Mucosa of descending colon (tissue), 3 donors: ENCODE measurements at regions not wholly inside any gene's neighbourhood (a gene's known extent, or its start where the extent isn't known, plus 50 kb on each side); places are given as distances from the start of the nearest gene placed in this dataset.

ENCODE experiments used
- ATAC-seq: fragments of 200-7000 bp; cut with Tn5 transposase; one replicate; pipeline ENCODE4 v1.9.1; 2020; ENCODE audit warnings: mild to moderate bottlenecking, moderate library complexity
- DNase-seq, 3 donors: peaks; one replicate each; pipeline ENCODE4 v3.0.0-alpha.2; 2020
- H3K36me3 ChIP-seq: fragments of 200-600 bp; one replicate; pipeline ENCODE4 v1.8.0; 2021; ENCODE audit warnings: low read depth, mild to moderate bottlenecking
- H3K4me1 ChIP-seq: fragments of 200-600 bp; one replicate; pipeline ENCODE4 v1.8.0; 2021; ENCODE audit warnings: low read depth, mild to moderate bottlenecking
- H3K4me3 ChIP-seq: fragments of 200-600 bp; one replicate; pipeline ENCODE4 v1.8.0; 2021; ENCODE audit warnings: mild to moderate bottlenecking
- H3K9me3 ChIP-seq: fragments of 200-600 bp; one replicate; pipeline ENCODE4 v1.8.0; 2021; ENCODE audit warnings: mild to moderate bottlenecking
- intact Hi-C, 2 donors: fragments of 100-400 bp; cut with DNase I in 1 of 2; cut with micrococcal nuclease in 1 of 2; formaldehyde crosslinking; loops; one replicate each; pipeline versions ENCODE4 v1.11.0 to v1.11.1; 2022; cut with DNase I, micrococcal nuclease
- TF ChIP-seq, protein P1 (sequence below): fragments of 200-600 bp; IDR thresholded peaks from one replicate; pipeline ENCODE4 v1.8.0; 2022; ENCODE audit warnings: antibody characterized with exemption, mild to moderate bottlenecking
- donor health status: DM: no; HTN: no; CAD: no; lungs with moderate emphysema.
- donor health status: DM: no; HTN: no; CAD: no.
- donor health status: DM: no; HTN: yes; CAD: no.

DNA sequence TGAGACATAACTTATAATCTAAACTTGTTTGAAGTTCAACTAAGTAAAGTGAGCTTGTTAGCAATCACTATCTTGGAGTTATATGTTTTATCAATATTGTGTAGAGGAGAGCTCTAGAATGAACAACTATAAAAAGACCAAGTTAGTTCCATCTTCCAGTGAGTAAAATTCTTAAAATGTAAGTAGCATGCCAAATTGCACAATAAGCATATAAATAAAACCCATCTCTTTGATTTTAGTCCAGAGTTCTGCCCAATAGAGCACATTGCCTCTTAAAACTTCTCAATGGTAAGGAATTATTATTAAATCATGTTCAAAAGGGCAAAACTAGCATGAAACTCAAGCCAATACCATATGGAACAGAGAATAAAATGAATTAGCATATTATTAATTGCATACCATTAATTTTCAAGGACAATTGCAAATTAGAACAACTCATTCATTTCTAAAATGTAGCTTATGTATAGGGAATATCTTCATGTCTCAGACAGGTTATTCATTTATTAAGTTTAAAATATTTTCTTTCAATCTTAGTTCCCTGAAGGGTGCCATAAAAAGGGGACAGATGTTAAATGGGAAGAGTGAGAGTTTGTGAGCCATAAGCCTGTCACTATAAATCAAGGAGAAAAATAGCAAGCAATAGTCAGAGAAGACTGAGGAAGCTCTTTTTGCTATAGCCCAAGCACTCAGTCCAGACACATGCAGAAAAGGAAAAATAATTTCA is 507.6 kb downstream of the CENPC start:
- no peak for DNase-seq
- H3K9me3 ChIP-seq = no peaks in the 10 kb centered on the region
- no peak overlapping the region for H3K4me3 ChIP-seq
- ATAC-seq = no peak
- intact Hi-C loops = no loop called here
- no peaks in the 10 kb centered on the region for H3K4me1 ChIP-seq
- H3K36me3 ChIP-seq = no peaks in the 10 kb centered on the region
- TF ChIP-seq, protein P1, sequence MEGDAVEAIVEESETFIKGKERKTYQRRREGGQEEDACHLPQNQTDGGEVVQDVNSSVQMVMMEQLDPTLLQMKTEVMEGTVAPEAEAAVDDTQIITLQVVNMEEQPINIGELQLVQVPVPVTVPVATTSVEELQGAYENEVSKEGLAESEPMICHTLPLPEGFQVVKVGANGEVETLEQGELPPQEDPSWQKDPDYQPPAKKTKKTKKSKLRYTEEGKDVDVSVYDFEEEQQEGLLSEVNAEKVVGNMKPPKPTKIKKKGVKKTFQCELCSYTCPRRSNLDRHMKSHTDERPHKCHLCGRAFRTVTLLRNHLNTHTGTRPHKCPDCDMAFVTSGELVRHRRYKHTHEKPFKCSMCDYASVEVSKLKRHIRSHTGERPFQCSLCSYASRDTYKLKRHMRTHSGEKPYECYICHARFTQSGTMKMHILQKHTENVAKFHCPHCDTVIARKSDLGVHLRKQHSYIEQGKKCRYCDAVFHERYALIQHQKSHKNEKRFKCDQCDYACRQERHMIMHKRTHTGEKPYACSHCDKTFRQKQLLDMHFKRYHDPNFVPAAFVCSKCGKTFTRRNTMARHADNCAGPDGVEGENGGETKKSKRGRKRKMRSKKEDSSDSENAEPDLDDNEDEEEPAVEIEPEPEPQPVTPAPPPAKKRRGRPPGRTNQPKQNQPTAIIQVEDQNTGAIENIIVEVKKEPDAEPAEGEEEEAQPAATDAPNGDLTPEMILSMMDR = no peak

DNA sequence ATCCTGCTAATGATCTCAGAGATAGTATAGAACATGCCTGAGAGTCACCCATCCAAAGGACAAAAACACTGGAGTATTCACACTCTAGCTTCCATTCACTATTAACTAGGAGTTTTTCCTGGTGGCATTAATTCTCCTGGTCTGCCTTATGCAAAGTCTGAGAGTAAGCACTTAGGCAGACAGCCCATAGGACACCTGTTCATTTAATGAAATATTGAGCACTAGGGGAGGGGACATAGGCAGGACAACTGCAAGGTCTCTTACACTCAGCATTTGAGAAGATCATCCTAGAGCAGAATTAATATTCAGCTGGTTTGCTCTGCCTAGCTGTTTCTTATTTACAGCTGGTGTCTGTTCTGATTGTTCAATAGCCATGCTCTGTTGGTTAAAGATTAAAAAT is 508.5 kb downstream of the CENPC start:
- no peaks in the 10 kb centered on the region for H3K4me1 ChIP-seq
- no peaks in the 10 kb centered on the region for H3K36me3 ChIP-seq
- no peak overlapping the region for H3K4me3 ChIP-seq
- DNase-seq (no peak), ATAC-seq (no peak)
- TF ChIP-seq, protein P1 = no peak
- H3K9me3 ChIP-seq = no peaks in the 10 kb centered on the region
- intact Hi-C loops = no loop called here

DNA sequence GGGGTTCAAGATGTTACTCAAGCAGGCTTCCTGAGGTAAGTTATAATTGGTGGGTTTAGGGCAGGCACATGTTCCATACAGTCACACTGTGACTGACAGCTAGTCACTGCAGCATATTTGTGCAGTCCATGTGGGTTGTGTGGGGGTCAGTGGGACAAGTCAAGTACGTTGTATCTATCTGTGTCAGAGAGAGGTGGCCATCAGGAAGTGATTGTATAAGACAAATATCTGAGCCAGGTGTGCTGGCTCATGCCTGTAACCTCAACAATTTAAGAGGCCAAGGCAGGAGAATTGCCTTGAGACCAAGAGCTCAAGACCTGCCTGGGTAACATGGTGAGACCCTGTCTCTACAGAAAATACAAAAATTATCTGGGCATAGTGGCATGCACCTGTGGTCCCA is 509.3 kb downstream of the CENPC start:
- peak in 1 of 3 donors; percentile 12 for DNase-seq
- intact Hi-C loops = no loop called here
- ATAC-seq = no peak
- H3K4me1 ChIP-seq = no peaks in the 10 kb centered on the region
- TF ChIP-seq, protein P1 = no peak
- H3K36me3 ChIP-seq = no peaks in the 10 kb centered on the region
- H3K4me3 ChIP-seq = no peak overlapping the region
- H3K9me3 ChIP-seq = no peaks in the 10 kb centered on the region

DNA sequence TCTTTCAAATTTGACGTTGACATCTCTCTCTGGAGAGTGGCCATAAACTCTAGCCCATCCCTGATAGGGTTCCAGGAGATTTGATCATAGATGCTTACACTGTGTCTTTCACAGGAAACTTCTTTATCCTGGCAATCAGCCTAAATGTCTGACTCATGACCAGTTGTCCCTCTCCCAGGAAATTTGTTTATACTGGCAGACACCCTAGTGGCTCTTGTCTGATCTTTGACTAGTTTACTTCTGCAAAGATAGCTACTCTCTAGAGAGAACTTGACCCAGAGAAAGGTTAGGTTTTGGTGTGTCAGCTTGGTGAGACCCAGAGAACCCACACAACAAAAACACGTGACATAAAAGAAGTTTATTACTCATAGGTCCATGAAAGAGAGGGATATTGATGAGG is 509.8 kb downstream of the CENPC start:
- H3K36me3 ChIP-seq = no peaks in the 10 kb centered on the region
- no peak for DNase-seq
- H3K4me1 ChIP-seq = no peaks in the 10 kb centered on the region
- H3K4me3 ChIP-seq = no peak overlapping the region
- intact Hi-C loops = no loop called here
- TF ChIP-seq, protein P1 = no peak
- H3K9me3 ChIP-seq = no peaks in the 10 kb centered on the region
- no peak for ATAC-seq

DNA sequence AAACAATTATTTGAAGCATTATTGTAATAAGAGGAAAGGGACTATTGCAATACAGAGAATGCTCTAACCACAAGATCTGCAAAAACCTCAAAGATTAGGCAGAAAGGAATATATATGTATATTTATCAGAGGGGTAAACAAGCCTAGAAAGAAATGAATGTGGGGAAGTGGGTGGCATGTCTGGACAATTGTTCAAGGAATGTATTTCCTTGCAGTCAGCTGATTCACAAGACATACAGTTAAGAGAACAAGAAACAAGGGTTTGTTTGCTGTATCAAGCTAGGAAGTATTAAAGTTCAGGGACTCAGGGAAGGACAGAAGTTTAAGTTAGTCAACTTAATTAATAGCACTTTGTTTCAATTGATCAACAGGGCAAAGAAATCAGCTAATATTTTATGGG is 514.7 kb downstream of the CENPC start:
- Histone ChIP-seq H3K9me3 (no peaks in the 10 kb centered on the region), H3K36me3 (no peaks in the 10 kb centered on the region), H3K4me1 (no peaks in the 10 kb centered on the region), H3K4me3 (no peak overlapping the region)
- no peak for DNase-seq
- TF ChIP-seq, protein P1 = no peak
- ATAC-seq = no peak
- intact Hi-C loops = no loop called here

DNA sequence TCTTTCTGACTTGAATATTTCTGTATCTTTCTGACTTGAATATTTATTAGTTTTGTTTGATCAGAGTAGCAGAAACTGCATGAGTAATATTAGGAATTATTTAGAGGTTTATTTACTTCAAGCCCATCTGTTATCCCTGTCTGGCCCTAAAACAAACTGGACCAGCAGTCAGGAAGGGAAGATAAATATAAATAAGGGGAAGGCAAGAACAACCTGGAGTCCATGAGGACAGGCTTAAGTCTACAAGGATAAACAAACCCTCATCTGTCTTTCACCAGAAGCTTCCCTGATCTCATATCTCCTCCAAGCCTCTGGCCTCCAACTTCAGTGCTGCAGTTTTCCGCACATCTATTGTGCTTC is 524.9 kb downstream of the CENPC start:
- intact Hi-C loops = no loop called here
- Histone ChIP-seq H3K4me3 (no peak overlapping the region), H3K9me3 (peaks cover 11% of the 10 kb centered on the region), H3K4me1 (no peaks in the 10 kb centered on the region), H3K36me3 (no peaks in the 10 kb centered on the region)
- ATAC-seq (no peak), DNase-seq (no peak)
- TF ChIP-seq, protein P1 = no peak
